DMS153 treated with DMSO at 0.1 percent for 48 hours (cell line): ENCODE measurements at regions not wholly inside any gene's neighbourhood (a gene's known extent, or its start where the extent isn't known, plus 50 kb on each side); places are given as distances from the start of the nearest gene placed in this dataset.
"Not testable (repeated sequence)": the region's sequence is repeated elsewhere in the genome, so short reads cannot be mapped to it uniquely, and the experiment has no call there.

Source experiments
- DNase-seq: peaks from one replicate; lab custom pipeline; 2025; ENCODE audit not compliant: unreplicated experiment; lab: John Stamatoyannopoulos, UW

DNA sequence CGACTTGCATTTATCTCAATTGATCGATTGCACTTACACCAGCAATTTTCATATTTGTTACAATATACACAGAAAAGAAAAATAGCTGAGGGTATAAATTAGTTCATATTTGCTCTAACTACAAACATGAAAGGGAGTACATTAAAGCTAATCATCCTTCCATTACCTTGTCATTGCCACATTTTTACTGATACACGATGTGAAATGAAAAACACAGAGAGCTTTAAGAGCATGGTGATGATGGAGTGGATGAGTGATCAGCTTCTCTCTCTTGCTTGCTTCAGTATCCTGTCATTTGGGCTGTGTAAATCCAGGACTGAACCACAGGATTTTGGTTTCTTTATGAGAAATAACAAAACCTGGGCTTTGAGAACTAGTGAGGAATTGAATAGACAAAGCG, 1207.5 kb upstream of the GOT2 start:
- no peak for DNase-seq

- DNase-seq, result no peak
Measured at GRCh38 chr16:59920054-59920453, 1185.9 kb upstream of the GOT2 start.

DNA sequence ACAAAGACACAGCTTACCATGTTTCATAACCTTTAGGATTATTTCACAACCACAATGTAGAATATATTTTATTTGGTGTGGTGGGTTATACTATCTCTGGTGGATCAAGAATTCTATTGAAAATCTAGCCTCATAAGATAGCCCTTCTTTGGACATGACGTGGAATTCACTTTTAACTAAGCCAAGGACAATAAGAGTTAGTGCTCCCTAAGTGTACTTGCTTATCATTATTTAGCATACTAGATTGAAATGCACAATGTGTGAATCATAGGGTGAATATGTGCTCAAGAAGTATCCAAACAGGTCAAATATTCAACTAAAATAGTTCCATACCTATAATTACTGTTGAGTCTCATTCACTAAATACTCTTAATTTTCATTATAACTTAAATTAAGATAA, 1179.5 kb upstream of the GOT2 start:
- no peak for DNase-seq

DNA sequence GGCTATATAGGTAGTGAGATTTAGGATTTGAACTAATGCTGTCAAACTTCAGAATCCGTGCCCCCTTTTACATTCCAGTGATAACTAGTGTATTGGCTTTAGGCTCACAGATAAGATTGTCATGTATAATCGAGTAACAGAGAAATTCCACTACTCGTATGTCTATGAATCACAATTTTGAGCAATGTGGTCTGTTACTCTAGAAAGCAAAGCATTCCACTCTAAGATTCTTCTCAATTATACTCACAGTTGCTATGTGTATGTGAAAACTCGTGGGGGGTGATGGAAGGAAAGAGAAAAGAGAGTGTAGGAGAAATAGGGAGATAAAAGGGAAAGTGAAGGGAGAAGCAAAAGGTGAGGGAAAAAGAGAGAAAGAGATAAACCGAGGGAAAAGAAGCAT, 1175.1 kb upstream of the GOT2 start:
- no peak for DNase-seq

- DNase-seq, result no peak
Measured at GRCh38 chr16:59907611-59908010, 1173.5 kb upstream of the GOT2 start.

GRCh38 chr16:59905606-59906005, 1171.5 kb upstream of the GOT2 start:
- no peak for DNase-seq

DNA sequence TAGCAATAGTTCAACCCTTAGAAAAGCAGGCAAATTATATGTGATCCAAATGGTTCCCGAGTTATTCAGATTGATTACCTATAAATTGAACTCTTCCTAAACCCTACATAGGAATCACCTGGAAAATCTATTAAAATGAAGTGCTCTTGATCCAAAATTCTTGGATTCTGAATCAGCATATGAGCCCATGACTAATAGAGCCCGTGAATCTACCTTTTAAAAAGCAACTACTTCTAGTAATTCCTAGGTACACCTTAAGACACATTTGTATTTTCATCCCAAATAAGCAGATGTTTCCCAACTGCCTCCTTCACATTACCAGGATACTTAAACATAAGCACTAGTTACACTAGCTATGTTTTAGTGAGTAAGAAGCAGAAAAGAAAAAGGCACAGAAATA, 1171.0 kb upstream of the GOT2 start:
- DNase-seq, result no peak

DNA sequence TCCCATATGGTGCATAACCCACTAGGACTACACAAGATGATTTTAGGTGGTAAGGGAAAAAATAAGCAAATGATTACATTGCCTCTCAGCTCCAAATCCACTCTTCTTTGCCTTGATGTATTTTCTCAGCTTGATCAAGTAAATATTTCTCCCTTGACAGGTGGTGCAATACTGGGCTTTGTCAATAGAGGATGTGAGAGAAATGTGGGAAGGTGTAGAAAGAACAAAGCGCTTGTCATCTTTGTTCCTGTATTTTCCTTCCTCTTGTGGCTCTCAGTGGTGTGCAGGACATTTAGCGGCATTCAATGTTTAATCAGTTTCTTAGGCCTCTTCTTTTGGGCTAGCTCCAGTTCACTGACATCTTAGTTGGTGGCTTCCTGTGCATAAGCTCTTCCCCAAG, 1165.8 kb upstream of the GOT2 start:
- DNase-seq, result no peak

DNA sequence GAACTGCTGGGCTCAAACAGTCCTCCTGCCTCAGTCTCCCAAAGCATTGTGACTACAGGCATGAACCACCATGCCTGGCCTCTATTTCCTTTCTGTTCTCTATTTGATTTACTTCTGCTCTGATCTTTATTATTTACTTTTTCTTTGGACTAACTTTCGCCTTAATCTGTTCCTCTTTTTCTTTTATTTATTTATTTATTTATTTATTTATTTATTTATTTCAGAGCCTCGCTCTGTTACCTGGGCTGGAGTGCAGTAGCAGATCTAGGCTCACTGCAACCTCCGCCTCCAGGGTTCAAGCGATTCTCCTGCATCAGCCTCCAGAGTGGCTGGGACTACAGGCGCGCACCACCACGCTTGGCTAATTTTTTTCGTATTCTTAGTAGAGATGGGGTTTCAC, 1158.3 kb upstream of the GOT2 start:
- no peak for DNase-seq

DNA sequence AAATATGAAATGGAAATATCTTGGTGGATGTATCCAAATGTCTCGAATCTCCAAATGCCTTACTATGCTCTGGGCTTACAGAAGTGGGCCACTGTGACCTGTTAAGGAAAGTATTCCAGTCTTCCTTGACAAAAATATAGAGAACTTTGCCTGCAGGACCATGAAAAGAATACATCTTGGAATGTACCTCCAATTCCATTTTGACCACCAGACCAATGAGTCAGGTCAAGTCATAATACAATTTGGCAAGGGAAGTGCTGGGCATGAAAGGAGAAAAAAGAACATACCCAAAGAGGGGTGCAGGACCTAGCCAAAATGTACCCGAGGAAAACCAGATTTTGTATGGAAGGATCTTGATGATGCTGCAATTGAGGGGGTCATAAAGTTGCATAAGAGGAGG, 1153.7 kb upstream of the GOT2 start:
- DNase-seq, result no peak

DNA sequence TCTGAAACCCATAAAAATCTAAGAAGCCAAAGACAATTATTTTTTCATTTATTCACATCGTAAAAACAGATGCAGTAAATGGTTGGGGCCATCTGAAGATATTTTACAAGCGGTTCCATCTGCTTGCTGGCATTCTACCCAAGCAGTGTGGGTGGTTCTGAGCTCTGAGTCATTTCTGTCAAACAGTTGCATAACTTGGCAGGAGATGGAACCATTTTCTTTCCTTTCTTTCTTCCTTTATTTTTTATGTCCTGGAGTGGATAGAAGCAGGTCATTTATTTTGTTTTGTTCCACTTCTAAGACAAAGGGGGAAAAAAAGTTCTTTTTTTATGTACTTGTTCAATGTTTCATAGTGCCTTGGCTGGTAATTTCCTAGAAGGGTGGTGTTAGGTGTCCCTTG, 1151.9 kb upstream of the GOT2 start:
- DNase-seq, result no peak

GRCh38 chr16:59881376-59881775, 1147.3 kb upstream of the GOT2 start:
- no peak for DNase-seq

GRCh38 chr16:59880611-59881010, 1146.5 kb upstream of the GOT2 start:
- no peak for DNase-seq

DNA sequence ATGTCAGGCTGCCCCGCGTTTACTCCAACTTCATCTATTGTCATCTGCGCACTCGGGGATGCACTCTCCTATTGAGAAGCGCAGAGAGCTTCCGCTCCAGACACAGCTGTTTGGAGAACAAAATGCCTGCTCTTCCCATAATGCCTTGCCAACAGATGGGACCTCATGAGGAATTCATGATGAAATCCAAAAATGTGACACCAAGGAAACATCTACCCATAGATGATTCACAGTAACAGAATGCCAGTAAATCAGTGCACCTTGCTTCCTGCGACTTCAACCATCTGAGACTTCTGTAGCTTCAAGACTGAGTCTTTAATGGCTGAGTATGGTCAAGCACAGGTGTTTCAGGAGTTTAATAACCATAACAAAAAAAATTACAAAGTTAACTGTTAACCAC, 1144.9 kb upstream of the GOT2 start:
- DNase-seq, result no peak

DNA sequence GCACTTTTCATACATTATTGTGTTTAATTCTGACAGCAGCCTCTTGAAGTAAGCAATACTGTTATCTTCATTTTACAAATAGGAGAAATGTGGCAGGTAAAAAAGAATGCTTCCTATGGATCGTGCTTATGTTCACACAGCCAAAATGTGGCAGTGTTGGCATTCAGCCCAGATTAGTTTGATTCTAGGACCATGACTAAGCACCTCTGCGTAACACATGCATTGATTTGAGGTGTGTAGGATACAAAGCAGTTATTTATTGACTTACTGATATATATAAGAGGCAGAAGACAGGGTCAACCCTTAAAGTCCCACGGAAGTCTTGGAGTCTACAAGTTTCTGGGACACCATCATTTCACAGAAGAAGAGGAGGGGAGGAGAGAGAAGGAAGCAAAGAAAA, 1144.4 kb upstream of the GOT2 start:
- peak; percentile 1 for DNase-seq

GRCh38 chr16:59864981-59865666, 1131.0 kb upstream of the GOT2 start:
- no peak for DNase-seq

- DNase-seq, result no peak
Measured at GRCh38 chr16:59859676-59860402, 1125.7 kb upstream of the GOT2 start.

DNA sequence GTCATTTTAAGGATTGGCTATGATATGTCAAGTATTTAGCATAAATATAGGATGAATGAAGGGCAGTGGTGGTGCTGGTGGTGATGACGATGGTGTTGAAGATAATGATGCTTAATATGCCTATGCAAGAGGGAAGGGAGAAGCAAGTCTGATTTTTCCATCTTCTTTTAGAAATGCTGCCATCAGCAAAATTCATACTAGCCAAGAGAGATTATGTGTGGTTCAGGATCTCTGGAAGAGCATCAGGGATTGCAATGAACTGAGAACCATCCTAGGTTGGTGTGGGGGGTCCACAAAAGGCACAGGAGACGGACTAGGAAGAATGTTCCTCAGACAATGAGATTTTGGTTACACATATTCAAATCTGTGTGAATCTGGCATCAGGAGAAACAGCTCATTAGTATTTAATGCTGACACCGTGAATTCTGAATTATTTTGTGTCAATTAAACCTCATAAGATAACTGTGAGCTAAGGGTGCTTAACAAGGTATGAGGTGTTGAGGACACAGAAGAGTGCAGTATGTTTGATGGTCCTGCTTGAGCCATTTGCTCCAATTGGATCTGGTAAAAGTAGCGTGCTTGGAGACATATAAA, 1120.8 kb upstream of the GOT2 start:
- DNase-seq, result no peak

GRCh38 chr16:59849716-59850115, 1115.6 kb upstream of the GOT2 start:
- no peak for DNase-seq

DNA sequence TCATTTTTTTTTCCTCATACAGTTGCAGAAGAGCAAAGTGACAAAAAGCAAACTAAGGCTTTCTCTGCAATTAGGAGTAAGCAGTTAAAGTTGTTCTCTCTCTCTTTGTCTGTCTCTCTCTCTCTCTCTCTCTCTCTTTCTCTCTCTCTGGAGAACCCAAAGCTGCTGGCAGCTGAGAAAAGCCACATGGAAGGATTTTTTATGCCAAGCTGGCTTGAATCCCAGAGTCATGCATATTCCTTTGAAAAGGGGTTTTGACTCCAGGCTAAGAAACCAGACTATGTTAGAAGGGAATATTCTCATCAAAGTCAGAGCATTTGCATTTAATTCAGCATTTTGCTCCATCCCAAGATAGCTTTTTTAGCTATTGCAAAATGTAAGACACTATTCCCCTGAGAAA, 1114.2 kb upstream of the GOT2 start:
- DNase-seq, result no peak

- no peak for DNase-seq
Measured at GRCh38 chr16:59840169-59840568, 1106.1 kb upstream of the GOT2 start.

- no peak for DNase-seq
Measured at GRCh38 chr16:59826767-59827166, 1092.7 kb upstream of the GOT2 start.

- not testable (repeated sequence) for DNase-seq
Measured at GRCh38 chr16:59809488-59809887, 1075.4 kb upstream of the GOT2 start.
